Stimulated activated CD4-positive, alpha-beta T cell treated with anti-CD3 and anti-CD28 coated beads, Interleukin-15, amount 100 ng/mL, for 48 hours (primary cell): ENCODE measurements at regions not wholly inside any gene's neighbourhood (a gene's known extent, or its start where the extent isn't known, plus 50 kb on each side); places are given as distances from the start of the nearest gene placed in this dataset.
"Not testable (repeated sequence)": the region's sequence is repeated elsewhere in the genome, so short reads cannot be mapped to it uniquely, and the experiment has no call there.

ENCODE experiments used
- DNase-seq, 2 donors: peaks; one replicate each; pipeline ENCODE4 v3.0.0-alpha.2; 2020; ENCODE audit warnings: low read depth in 2 of 2

- DNase-seq: no peak
These were observed 537.5 kb downstream of the BTBD3 start for GRCh38 chr20:12455148-12455547.

GRCh38 chr20:12458241-12458640, 540.5 kb downstream of the BTBD3 start:
- no peak for DNase-seq

GRCh38 chr20:12464036-12464435, 544.7 kb upstream of the SPTLC3 start:
- DNase-seq: no peak

- no peak for DNase-seq
These were observed 541.9 kb upstream of the SPTLC3 start for GRCh38 chr20:12466915-12467314.

- DNase-seq: no peak
These were observed 541.0 kb upstream of the SPTLC3 start for GRCh38 chr20:12467758-12468157.

- no peak for DNase-seq
These were observed 526.1 kb upstream of the SPTLC3 start for GRCh38 chr20:12482661-12483060.

GRCh38 chr20:12502443-12502842, 506.3 kb upstream of the SPTLC3 start:
- DNase-seq: no peak

- DNase-seq: no peak
These were observed 504.0 kb upstream of the SPTLC3 start for GRCh38 chr20:12504779-12505178.

GRCh38 chr20:12511499-12511898, 497.3 kb upstream of the SPTLC3 start:
- no peak for DNase-seq

- DNase-seq: no peak
These were observed 496.0 kb upstream of the SPTLC3 start for GRCh38 chr20:12512755-12513154.

GRCh38 chr20:12528104-12528503, 480.7 kb upstream of the SPTLC3 start:
- no peak for DNase-seq

- no peak for DNase-seq
These were observed 480.2 kb upstream of the SPTLC3 start for GRCh38 chr20:12528591-12529041.

GRCh38 chr20:12531626-12532025, 477.1 kb upstream of the SPTLC3 start:
- DNase-seq: no peak

- DNase-seq: no peak
These were observed 473.5 kb upstream of the SPTLC3 start for GRCh38 chr20:12535316-12535715.

- DNase-seq: no peak
These were observed 473.0 kb upstream of the SPTLC3 start for GRCh38 chr20:12535770-12536169.

- no peak for DNase-seq
These were observed 454.3 kb upstream of the SPTLC3 start for GRCh38 chr20:12554426-12554825.

- DNase-seq: no peak
These were observed 453.4 kb upstream of the SPTLC3 start for GRCh38 chr20:12555369-12555768.

- not testable (repeated sequence) for DNase-seq
These were observed 452.9 kb upstream of the SPTLC3 start for GRCh38 chr20:12555849-12556248.

GRCh38 chr20:12557224-12557623, 451.5 kb upstream of the SPTLC3 start:
- DNase-seq: no peak

- DNase-seq: no peak
These were observed 443.8 kb upstream of the SPTLC3 start for GRCh38 chr20:12564979-12565378.

GRCh38 chr20:12566596-12566995, 442.2 kb upstream of the SPTLC3 start:
- no peak for DNase-seq

GRCh38 chr20:12570371-12570770, 438.4 kb upstream of the SPTLC3 start:
- no peak for DNase-seq

GRCh38 chr20:12573442-12573841, 435.3 kb upstream of the SPTLC3 start:
- no peak for DNase-seq

GRCh38 chr20:12575352-12576095, 433.2 kb upstream of the SPTLC3 start:
- DNase-seq: no peak
